ENCODE measurements at regions not wholly inside any gene's neighbourhood (a gene's known extent, or its start where the extent isn't known, plus 50 kb on each side); places are given as distances from the start of the nearest gene placed in this dataset.
A peak's percentile ranks its signal among the peaks of the same experiment; 100 is the strongest.

DNA sequence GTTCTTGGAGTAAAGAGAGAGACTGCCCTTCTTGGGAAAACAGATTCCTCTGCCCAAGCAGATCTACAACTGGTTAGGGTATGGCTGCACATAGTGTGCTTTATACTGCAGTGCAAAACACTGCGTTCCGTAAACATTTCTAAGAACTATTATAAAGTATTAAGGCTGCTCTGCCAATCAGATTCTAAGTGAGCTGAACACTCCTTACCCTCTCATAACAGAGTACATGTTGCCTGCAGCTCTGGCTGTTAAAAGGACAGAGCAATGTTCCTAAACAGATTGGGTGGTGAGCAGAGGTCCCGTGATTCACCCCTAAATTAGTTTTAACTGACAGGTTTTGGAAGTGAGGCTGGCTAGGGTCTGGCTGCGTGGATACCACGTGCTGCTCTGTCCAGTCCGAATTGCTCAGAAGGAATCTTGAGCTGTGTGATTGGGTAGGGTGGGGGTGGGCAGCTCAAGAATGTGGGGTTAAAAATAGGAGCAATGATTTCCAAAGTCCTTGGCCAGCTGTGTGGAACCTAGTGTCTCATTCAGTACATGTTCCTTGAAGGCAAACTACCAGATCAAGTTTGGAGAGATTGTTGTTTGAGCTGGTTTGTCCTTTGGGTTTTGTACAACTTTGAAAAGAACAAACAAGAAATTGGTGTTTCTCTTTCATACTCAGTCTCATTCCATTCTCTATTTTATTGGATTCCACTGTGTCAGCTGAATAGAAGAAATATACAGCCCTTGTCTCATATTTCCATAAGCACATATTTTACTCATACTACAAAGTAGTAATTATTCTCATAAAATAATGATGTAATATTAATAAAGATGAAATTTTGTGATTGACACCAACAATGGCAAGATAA lies 497.6 kb upstream of the CD180 start:
- DNase-seq (ENCODE audit: low read depth): no peak

DNA sequence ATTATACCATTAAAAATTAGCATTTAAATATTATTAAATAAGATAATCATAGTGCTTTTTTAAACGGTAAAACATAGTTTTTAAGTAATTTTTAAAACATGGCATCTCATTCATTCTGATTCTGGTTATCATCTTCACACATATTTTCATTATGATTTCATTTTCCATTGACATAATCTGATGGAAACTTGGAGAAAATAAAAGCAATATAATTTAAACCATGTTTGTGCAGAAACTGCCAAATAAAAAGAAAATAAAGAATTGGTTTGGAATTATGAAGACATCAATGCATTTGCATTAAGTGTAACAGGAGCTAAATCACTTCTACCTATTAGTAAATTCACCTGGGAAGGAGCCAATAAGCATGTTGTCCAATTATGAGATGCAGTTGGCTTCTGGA lies 490.1 kb upstream of the CD180 start:
- DNase-seq (ENCODE audit: low read depth): no peak

DNA sequence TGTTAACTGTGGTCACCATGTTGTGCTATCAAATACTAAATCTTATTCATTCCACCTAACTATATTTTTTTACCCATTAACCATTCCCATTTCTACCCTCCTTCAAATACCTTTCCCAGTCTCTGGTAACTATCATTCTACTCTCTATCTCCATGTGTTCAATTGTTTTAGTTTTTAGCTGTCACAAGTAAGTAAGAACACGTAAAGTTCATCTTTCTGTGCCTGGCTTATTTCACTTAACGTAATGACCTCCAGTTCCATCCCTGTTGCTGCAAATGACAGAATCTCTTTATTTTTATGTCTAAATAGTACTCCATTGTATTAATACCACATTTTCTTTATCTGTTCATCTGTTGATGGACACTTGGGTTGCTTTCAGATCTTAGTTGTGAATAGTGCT lies 485.1 kb upstream of the CD180 start:
- DNase-seq (ENCODE audit: low read depth): no peak

DNA sequence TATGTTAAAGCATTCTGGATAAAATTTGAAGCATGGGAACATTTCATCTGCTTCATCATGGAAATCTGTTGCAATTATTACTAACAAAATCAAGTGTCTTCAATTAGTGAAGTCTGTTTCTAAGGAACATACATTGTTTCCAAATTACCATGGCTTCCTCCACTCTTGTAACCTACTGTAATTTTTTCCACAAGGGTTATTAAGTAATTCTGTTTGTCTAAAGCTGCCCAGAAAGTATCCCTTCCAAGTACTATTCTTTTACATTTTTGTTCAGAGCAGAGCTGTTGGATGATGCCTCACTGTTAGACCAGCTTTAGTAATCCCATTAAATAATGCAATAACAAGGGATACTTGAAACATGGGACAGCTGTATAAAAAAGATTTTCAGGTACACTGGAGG lies 483.5 kb upstream of the CD180 start:
- no peak for DNase-seq (ENCODE audit: low read depth)

DNA sequence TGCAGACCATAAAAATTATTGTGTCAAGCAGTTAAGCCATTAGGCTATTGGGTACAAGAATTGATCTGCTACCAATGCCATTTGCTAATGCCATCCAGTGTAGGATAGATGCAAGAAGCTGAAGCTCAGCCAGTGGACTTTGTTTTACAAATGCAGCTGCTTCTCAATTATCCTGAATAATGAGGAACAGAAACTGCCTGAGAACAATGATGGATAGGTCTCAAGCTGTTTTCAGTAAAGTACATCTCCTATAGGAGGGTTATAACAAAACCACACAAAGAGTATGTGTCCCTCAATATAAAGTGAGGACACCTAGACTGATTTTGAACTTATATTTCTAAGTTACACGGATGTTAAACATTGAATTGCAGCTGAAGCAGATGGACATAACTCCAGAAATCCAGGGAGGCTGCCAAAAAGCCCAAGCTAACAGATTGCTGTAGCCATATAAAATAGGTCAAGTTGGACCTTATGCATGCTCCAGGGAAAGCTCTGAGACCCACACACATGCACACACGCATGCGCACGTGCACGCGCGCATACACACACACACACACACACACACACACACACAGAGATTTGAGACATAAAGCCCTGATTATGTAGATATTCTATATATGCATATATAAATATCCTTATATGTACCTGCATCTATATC lies 482.7 kb upstream of the CD180 start:
- no peak for DNase-seq (ENCODE audit: low read depth)

DNA sequence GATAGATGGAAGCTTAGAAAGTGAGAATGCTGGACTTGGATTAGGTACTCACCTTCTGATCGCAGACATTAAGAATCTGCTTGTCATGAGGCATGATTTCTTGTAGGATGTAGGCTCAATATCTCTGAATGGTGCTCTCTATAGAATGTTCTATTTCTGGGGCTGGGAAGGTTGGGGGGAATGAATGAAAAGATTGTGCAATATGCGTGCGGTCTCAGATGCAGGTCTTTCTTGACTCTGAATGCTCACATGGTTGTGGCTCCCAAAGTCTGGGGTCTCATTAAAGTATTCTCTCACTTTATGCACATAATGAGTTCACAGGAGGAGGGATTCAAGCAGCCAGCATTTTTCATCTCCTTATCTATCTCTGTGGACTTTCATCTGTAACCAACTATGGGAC lies 482.0 kb upstream of the CD180 start:
- no peak for DNase-seq (ENCODE audit: low read depth)

DNA sequence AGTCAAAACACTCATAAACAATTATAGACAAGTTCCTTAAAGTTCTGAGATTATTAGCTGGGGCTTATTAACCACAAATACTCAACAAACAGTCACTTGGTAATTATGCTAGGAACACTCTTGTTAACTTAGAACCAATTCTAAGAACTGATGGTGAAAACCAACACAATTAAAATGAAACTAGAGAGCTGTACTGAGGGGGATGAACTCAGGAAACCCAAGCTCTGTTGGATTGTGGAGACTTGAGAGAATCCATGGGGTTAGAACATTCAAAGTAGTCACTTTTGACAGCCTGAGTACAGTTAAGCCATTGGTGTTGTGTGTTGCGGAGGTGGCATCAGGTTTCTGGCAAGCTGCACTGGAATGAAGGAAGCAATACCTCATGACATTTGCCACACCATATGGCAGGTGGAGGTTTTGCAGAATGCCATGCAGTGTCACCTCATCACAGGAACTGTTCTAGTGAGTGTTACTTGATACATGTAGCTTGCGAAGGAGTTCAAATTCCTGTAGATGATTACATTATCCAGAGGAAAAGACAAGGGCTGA lies 480.9 kb upstream of the CD180 start:
- no peak for DNase-seq (ENCODE audit: low read depth)

DNA sequence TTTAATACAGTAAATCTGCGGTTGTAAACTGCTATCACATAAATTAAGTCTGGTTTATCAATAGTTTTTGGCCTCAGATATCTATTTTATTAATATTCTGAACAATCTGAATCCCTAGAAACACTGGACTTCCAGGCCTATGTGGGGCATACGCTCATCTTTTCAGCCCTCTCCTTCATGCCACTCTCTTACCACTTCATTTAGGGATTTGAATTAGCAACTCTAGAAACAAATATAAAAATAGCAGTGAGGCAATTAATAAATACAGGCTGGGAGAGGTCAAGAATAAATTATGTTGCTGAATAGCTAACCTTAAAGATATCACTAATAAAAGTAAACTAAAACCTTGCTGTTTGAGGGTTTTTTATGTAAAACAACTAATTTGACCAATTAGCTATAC lies 480.3 kb upstream of the CD180 start:
- DNase-seq (ENCODE audit: low read depth): no peak

DNA sequence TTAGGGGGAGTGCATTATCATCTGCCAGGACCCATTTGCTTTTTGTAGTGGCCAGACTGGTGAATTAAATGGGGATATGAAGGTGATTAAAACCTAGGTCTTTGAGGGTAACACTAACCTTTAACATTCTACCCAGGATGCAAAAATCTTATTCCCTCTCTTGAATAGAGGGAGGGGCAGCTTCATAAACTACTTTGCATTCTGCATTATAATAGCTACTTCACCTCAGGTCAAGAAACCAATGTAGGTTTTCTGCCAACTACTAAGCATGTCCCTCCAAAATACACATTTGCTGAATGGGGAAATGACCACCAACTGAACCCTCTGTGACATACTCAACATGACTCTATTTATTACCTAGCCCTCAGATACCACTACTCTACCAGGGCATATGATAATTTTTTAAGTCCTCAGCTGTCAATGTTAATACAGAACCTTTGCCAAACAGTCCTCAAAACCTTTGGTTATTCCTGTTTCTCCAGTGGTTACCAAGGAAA lies 477.6 kb upstream of the CD180 start:
- no peak for DNase-seq (ENCODE audit: low read depth)

DNA sequence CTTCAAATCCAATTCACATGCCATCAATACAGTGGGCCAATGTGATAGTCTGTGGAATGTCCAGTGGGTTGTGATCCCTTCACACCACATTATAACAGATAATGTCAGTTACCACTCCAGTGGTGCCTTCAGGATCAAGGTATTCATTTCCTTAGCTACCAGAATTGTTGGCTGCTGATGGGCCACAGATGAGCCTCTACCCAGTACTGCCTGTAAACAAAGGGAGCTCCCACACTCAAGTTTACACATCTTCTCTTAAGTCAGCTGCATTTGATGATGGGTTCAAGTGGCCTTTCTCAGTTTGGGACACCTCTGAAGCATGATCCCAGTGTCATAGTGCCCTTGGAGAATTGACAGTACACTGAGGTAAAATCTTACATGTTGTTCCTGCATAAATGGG lies 477.0 kb upstream of the CD180 start:
- no peak for DNase-seq (ENCODE audit: low read depth)

DNA sequence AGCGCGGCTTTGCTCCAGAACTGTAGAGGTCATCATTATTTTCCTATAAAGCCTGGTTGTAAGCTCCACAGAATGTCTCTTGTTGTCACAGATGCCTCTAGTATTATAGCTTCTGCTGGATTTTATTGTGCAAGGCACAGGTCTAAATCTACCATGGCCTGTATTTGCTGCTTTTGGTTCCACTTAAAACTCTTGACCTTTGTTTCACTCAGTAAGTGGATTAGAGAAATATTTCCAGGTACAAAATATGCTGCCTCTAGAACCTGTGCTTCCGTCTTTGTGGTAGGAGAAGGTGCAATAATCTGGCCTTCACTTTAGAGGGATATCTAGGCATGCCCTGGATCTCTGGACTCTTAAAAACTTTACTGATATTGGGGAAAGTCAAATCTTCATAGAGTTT lies 476.6 kb upstream of the CD180 start:
- no peak for DNase-seq (ENCODE audit: low read depth)

DNA sequence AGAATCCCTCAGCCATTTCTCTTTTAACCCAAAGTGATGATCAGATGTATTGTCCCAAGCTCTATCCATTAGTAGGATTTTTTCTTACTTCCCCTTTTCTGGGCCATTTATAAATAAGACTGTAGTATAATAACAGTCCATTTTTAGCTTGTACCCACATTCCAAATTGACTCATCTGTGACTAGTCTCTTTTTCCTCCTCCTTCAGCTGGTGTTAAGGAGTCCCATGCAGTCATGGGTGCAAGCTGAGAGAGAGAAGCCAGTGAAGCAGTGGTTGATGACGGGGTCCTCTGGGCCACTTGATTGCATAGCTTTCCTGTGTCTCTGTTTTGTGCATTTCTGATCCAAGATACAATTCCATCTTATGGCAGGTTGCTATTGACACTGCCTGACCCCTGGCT lies 476.0 kb upstream of the CD180 start:
- DNase-seq (ENCODE audit: low read depth): no peak

DNA sequence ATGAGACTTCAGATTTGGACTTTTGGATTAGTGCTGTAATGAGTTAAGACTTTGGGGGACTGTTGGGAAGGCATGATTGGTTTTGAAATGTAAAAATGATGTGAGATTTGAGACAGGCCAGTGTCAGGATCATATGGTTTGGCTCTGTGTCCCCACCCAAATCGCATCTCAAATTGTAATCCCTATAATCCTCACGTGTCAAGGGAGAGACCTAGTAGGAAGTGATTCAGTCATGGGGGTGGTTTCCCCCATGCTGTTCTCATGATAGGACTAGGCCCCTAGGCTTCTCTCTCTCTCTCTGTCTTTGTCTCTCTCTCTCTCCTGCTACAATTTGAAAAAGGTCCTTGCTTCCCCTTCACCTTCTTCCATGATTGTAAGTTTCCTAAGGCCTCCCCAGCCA lies 473.3 kb upstream of the CD180 start:
- DNase-seq (ENCODE audit: low read depth): no peak

DNA sequence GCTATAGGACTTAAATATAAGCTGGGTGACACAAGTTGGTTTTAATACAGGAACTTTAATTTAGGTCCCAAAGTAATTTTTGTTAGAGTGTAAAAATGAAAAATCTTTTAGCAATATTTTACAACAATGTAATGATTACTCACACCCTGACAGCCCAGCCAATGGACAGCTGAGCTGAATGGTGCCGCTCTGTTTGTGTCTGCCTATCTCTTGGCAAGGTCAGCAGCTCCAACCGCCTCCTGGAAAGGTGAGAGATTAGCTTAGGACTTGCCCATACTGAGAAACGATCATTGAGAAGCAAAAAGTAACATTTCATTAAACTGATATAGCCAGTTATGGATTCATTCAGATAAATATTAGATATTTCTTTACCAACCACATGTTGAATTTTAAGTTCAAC lies 463.6 kb upstream of the CD180 start:
- no peak for DNase-seq (ENCODE audit: low read depth)

DNA sequence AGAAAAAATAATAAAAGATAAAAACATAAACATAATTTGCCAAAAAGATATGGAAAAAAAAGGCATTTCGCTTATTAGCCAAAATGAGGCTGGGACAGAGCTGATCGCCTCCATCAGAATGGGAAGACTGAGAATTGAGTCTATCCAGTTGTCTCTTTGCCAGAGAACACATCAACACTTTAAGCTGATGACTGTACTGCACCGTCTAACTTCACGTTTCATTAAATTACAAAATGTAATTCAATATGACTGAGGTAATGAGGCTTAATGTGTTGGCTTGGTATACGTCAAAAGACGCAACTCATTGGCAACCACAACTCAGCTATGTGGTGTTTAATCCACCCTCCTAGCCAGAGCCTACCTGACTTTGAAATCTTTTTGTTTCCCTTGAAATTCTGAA lies 462.7 kb upstream of the CD180 start:
- DNase-seq (ENCODE audit: low read depth): no peak

DNA sequence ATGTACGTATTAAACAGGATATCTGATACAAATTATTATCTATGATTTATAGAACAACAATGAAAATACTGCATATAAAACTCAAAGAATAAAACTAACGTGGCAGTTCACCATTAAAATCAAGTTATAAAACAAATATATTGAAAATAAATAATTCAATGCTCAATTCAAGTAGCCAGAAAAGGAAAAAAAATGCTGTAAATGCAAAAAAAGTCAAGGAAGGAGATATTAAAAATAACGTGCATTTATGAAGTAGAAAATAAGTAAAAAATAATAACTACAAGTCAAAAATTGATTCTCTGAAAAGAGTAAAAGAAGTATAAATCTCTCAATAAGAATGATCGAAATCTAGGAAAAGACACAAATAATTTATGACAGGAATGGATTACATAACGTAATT lies 460.5 kb upstream of the CD180 start:
- DNase-seq (ENCODE audit: low read depth): no peak

DNA sequence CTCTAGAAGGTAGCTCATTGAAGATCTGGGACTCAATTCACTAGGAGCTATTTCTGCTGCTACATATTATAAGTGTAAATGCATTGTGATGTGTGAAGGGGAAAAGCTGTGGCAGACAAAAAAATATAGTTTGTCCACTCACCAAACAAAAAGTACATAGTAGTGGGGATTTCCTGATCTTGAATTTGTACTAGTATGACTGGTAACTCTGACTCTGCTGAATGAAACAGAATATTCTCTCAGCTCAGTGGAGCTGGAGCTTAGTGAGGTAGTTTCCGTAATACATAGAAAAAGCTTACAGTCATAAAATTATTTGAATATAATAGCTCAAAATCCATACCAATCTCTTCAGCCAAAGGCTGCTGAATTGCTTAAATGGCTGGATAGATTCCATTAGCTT lies 455.6 kb upstream of the CD180 start:
- DNase-seq (ENCODE audit: low read depth): no peak

DNA sequence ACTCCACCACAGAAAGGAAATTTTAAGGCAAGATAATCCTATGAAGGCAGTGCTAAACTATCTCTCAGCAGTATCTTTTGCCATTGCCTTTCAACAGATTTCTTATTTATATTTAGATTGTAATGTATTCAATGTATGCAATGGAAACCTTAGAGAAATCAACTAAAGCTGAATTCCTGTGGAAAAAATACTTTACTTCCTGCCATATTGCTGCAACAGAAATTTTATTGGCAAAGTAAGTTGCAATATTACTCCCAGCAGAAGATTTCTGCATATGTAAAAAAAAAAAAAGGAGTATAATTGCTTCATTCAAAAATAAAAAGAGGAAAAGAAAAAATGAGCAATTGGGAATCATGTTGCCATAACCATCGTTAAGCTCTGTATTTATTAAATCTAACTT lies 454.6 kb upstream of the CD180 start:
- no peak for DNase-seq (ENCODE audit: low read depth)

DNA sequence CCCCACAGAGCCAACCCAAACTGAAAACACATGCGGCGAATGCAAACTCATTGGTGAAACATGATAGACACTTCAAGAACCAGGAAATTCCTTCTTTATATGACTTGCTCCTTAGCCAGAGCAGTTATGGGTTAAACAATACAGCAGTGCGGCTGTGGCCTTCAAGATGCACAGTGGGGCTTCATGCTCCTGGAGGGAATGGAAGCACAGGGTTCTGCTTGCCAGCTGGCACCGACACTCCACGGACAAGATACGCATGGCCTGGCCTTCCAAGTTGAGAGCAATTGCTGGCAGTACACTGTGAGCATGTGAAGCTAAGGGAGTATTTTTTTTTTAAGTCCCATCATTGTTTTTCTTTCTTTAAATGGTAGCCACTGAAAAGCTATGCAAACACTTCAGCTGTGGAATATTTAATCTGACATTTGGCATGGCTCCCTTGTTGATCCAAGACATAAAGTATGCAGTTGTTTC lies 451.6 kb upstream of the CD180 start:
- DNase-seq (ENCODE audit: low read depth): peak; percentile 68

DNA sequence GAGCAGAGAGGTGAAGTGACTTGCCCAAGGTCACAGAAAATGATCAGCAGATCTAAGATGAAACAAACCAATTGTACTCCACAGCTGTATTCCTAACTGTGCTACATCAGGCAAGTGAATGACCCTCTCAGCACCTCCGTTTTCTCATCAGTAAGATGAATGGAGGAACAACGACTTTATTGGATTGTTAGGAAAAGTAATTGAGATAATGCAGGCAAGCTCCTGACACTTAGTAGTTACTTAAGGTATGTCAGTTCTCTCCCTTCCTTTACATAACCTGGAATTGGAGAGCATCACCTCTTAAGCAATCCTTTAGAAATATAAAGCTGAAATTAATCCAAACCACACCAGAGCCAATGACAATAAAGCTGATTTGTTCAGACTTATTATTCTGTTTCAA lies 451.2 kb upstream of the CD180 start:
- DNase-seq (ENCODE audit: low read depth): no peak

DNA sequence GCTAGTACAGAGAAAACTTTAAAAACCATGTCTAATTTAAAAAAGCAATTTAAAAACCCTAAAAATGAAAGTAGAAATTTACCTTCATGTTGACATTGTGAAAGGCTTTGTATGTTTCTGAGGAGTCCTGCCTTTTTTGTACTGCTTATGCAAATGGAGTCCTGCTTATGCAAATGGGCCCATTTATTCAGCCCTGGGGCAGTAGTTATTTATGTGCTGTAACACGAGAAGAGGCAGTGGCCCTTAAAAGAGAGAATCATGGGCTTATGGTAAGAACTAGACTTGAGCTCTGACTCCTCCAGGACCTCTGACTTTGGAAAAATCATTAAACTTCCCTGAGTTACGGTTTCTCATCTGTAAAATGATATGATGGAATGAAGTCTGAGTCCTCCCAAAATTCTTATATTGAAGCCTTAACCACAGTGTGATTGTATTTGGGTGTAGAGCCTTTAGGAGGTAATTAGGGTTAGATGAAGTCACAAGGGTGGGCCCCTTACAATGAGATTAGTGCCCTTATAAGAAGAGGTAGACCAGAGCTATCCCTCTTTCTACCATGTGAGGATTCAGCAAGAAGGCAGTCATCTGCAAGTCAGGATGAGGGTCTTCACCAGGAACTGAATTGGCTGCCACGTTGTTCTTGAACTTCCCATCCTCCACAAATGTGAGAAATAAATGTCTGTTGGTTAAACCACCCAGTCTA lies 447.8 kb upstream of the CD180 start:
- DNase-seq (ENCODE audit: low read depth): no peak

DNA sequence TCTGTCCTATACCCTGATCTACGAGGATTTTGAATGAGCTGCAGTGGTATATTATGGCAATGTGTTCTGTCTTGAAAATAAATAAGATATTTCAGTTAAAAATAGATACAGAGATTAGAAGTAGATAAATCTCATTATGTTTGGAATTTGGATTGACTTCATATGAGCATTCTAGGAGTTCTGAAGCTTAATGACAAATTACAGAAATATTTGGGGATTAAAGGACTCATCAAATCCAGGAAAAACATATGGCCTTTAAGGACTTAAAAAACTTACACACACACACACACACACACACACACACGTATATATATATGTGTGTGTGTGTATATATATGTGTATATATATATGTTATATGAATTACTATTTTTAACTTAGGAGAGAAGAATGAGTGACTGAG lies 446.9 kb upstream of the CD180 start:
- DNase-seq (ENCODE audit: low read depth): no peak

DNA sequence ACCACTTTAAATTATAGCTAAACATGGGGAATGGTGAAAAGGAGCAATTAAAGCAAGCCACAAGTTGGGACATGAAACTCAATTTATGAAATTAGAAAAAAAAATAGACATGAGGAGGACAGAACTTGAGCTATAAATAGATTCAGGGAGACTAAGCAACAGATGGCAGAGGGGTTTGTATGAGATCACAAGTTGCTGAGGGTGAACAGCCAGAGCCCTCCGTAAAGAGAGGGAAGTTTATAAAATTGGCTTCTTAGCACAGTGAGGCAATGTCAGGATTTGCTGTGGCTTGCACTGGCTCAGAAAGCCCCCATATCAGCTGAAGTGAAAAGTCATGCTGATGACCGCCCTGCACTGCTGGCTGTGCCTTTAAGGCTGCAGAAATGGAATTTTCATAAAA lies 443.4 kb upstream of the CD180 start:
- no peak for DNase-seq (ENCODE audit: low read depth)
